Retinal pigment epithelial cell (primary cell): ENCODE measurements at regions not wholly inside any gene's neighbourhood (a gene's known extent, or its start where the extent isn't known, plus 50 kb on each side); places are given as distances from the start of the nearest gene placed in this dataset.

Experiments
- DNase-seq: peaks from one replicate; pipeline ENCODE4 v3.0.0-alpha.2; 2010; ENCODE audit warnings: low read depth
- H3K4me3 ChIP-seq: 2 replicates; pipeline ENCODE4 v1.5.1; 2011; ENCODE audit warnings: mild to moderate bottlenecking, low read length, control low read depth, moderate library complexity
- CTCF ChIP-seq: conservative IDR thresholded peaks from 2 replicates; pipeline ENCODE4 v1.5.1; 2011; ENCODE audit warnings: low read depth, low read length, control low read depth, inconsistent platforms

GRCh38 chr4:29310252-29310651 is 1409.9 kb upstream of the PCDH7 start:
- no peak for DNase-seq
- TF ChIP-seq CTCF = no peak
- no peak overlapping the region for H3K4me3 ChIP-seq

GRCh38 chr4:29311247-29311646 is 1408.9 kb upstream of the PCDH7 start:
- TF ChIP-seq CTCF = no peak
- no peak for DNase-seq
- no peak overlapping the region for H3K4me3 ChIP-seq

- no peak for DNase-seq
- TF ChIP-seq CTCF = no peak
- H3K4me3 ChIP-seq = no peak overlapping the region
Observed at GRCh38 chr4:29319663-29320340, 1400.4 kb upstream of the PCDH7 start.

GRCh38 chr4:29320947-29321620 is 1399.1 kb upstream of the PCDH7 start:
- H3K4me3 ChIP-seq = no peak overlapping the region
- no peak for TF ChIP-seq CTCF
- DNase-seq = no peak

GRCh38 chr4:29326004-29326403 is 1394.2 kb upstream of the PCDH7 start:
- no peak overlapping the region for H3K4me3 ChIP-seq
- TF ChIP-seq CTCF = no peak
- no peak for DNase-seq

- H3K4me3 ChIP-seq = no peak overlapping the region
- no peak for TF ChIP-seq CTCF
- DNase-seq = no peak
Observed at GRCh38 chr4:29326816-29327215, 1393.4 kb upstream of the PCDH7 start.

- no peak for DNase-seq
- TF ChIP-seq CTCF = no peak
- H3K4me3 ChIP-seq = no peak overlapping the region
Observed at GRCh38 chr4:29336861-29337260, 1383.3 kb upstream of the PCDH7 start.
